ENCODE measurements at regions not wholly inside any gene's neighbourhood (a gene's known extent, or its start where the extent isn't known, plus 50 kb on each side); places are given as distances from the start of the nearest gene placed in this dataset.
"Not testable (repeated sequence)": the region's sequence is repeated elsewhere in the genome, so short reads cannot be mapped to it uniquely, and the experiment has no call there.

DNA sequence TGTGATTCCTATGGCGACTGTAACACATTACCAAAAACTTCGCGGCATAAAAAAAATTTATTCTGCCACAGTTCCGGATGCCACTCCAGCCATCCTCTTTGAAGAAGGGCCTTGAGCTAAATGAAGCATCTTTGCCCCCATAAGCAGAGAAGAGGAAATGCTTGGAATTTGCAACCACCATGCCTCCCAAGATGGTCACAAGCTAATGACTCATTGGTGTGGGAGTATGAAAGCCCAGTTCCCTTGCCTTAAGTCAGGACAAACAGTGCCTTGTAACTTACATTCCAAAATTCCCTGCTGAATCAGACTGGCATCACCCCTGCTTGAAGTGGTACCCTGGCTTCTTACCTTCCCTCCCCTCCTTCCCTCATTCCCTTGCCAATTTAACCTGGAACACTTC, 1077.4 kb downstream of the EPHA3 start:
- H3K4me1 ChIP-seq (ENCODE audit: control insufficient read depth in 1 of 2, insufficient read depth in 1 of 2, low read depth in 1 of 2, low read length in 1 of 2): no peaks in the 10 kb centered on the region
- TF ChIP-seq, protein P1, sequence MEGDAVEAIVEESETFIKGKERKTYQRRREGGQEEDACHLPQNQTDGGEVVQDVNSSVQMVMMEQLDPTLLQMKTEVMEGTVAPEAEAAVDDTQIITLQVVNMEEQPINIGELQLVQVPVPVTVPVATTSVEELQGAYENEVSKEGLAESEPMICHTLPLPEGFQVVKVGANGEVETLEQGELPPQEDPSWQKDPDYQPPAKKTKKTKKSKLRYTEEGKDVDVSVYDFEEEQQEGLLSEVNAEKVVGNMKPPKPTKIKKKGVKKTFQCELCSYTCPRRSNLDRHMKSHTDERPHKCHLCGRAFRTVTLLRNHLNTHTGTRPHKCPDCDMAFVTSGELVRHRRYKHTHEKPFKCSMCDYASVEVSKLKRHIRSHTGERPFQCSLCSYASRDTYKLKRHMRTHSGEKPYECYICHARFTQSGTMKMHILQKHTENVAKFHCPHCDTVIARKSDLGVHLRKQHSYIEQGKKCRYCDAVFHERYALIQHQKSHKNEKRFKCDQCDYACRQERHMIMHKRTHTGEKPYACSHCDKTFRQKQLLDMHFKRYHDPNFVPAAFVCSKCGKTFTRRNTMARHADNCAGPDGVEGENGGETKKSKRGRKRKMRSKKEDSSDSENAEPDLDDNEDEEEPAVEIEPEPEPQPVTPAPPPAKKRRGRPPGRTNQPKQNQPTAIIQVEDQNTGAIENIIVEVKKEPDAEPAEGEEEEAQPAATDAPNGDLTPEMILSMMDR (IDR thresholded peaks at IDR 0.05): no peak
- no peak overlapping the region for H3K4me3 ChIP-seq (ENCODE audit: low read depth in 1 of 2, low read length in 1 of 2)
- no peaks in the 10 kb centered on the region for H3K36me3 ChIP-seq
- no peaks in the 10 kb centered on the region for H3K27me3 ChIP-seq
- H3K9me3 ChIP-seq: no peaks in the 10 kb centered on the region
- no peak overlapping the region for H3K27ac ChIP-seq

DNA sequence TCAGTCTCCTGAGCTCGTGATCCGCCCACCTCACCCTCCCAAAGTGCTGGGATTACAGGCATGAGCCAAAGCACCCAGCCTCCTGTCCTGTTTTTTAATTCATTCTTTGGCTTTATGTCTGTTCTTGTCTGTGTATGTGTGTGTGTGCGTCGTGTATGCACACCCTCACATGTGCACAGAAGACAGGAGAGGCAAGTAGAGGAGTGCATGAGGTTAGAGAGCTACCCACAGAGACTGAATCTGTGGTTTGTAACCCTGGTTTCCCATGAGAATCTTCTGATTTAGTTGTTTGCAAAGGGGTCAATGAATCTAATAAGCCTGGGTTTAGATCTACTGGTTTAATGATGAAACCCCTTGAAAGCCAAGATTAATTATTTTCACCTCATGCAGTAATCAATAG, 1090.0 kb downstream of the EPHA3 start:
- H3K27me3 ChIP-seq; H3K9me3 ChIP-seq; H3K4me1 ChIP-seq (ENCODE audit: control insufficient read depth in 1 of 2, insufficient read depth in 1 of 2, low read depth in 1 of 2, low read length in 1 of 2); H3K4me3 ChIP-seq (ENCODE audit: low read depth in 1 of 2, low read length in 1 of 2); H3K27ac ChIP-seq; H3K36me3 ChIP-seq: not testable (repeated sequence)

DNA sequence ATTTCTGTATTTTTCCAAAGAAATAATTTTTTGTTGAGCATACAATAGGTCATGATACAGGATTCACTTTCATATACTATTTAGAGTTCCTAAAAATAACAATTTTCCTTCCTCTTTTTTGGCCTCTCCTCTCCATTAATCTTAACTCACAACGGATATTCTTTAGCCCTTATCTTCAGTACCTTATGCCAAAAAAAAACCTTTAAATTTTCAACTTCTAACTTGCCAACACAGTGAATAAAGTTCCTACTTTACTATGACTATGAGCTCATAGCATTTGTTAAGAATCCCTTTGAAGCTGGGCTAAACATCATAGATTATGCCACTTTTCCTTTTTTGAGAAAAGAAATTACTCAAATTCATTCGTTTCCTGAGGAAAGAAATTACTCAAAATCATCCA, 1095.5 kb downstream of the EPHA3 start:
- not testable (repeated sequence) for H3K27me3 ChIP-seq; H3K27ac ChIP-seq; H3K4me1 ChIP-seq (ENCODE audit: control insufficient read depth in 1 of 2, insufficient read depth in 1 of 2, low read depth in 1 of 2, low read length in 1 of 2); H3K9me3 ChIP-seq; H3K4me3 ChIP-seq (ENCODE audit: low read depth in 1 of 2, low read length in 1 of 2); H3K36me3 ChIP-seq

DNA sequence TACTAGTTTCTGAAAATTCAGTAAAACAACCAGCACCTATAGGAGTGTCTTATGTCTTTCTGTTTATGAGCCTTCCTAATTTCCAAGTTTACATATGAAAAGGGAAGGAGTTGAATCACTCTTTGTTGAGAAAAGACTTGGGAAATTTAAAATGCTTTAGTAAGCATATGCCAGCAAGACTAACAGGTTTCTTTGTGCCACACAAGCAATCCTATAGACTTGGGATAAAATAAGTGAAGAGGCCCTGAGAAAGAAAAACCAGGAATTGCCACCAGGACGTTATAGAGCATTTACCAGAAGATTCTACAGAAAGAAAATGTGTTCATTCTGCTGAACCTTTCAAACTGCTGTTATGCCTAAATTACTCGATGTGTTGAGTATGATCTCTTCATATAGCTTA, 1099.1 kb downstream of the EPHA3 start:
- H3K27ac ChIP-seq; H3K36me3 ChIP-seq; H3K4me1 ChIP-seq (ENCODE audit: control insufficient read depth in 1 of 2, insufficient read depth in 1 of 2, low read depth in 1 of 2, low read length in 1 of 2); H3K4me3 ChIP-seq (ENCODE audit: low read depth in 1 of 2, low read length in 1 of 2); H3K27me3 ChIP-seq; H3K9me3 ChIP-seq: not testable (repeated sequence)

DNA sequence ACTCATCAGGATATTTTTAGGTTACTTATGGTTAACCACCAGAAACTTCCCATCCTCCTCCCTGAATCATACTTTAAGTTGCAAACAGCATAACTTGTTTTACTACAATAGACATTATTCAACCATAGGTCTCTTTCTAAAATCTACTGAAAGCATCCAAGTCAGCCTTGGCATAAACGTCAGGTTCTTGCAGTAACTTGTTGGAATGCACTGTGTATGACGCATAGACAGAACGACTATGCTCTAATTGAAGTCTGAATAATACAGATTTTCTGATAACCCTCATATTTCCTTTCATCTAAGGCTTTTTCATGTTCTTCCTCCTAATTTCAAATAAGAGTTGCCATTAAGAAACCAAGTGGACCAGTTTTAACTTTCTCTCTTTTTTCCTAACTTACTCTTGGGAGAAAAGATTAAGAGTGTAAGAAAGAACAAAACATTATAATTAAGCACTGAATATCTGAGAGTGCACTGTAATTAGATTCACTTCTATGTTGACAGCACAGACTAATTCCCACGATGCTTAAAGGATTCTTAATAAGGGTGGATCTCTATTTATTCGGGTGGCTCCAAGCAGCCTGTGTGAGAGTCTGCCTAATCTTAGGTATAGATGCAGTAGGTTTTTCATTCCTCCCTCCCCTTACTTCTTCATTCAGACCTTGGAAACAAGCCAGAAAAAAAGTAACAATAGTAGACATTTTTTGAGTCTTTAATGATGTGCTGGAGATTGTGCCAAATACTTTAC, 1100.1 kb downstream of the EPHA3 start:
- H3K27ac ChIP-seq; H3K4me1 ChIP-seq (ENCODE audit: control insufficient read depth in 1 of 2, insufficient read depth in 1 of 2, low read depth in 1 of 2, low read length in 1 of 2); H3K36me3 ChIP-seq; H3K4me3 ChIP-seq (ENCODE audit: low read depth in 1 of 2, low read length in 1 of 2); H3K9me3 ChIP-seq; H3K27me3 ChIP-seq: not testable (repeated sequence)

DNA sequence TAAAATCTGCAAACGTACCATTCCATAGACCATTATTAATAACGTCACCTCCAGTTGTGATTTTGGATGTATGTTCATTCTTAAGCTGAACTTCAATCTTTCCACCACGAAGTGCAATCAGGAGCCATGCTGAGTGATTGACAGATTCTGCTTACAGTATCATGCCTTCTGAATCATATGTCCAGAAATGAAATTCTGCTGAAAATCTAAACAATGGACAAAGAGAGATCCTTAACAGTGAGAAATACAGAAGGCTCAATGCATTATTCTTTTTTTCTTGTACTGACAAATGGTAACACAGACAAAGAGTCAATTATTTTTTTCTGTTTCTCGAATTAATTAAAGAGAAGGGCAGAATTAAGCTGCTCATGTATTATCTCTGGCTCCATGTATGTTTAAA, 1114.5 kb downstream of the EPHA3 start:
- Histone ChIP-seq H3K27ac (no peak overlapping the region), H3K4me3 (ENCODE audit: low read depth in 1 of 2, low read length in 1 of 2) (no peak overlapping the region), H3K9me3 (no peaks in the 10 kb centered on the region), H3K27me3 (no peaks in the 10 kb centered on the region), H3K4me1 (ENCODE audit: control insufficient read depth in 1 of 2, insufficient read depth in 1 of 2, low read depth in 1 of 2, low read length in 1 of 2) (no peaks in the 10 kb centered on the region), H3K36me3 (no peaks in the 10 kb centered on the region)
- TF ChIP-seq, protein P1 (IDR thresholded peaks at IDR 0.05): no peak

DNA sequence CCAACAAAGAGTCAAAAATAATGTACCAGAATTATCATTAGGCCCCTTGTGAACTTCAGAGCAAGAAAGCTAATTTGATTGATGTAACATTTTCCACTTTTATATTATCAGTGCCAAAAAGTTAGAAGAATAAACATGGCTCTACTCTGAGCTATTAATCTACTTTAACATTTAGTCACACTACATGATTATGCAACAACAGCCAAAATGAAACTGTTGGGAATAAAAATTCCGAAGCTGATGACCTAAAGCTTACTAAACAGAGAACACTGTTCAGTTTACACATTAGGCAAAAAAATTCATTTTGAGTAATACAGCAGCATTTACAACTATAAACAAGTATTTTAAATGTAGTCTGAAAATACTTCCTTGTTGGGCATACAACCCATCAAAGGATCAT, 1134.1 kb downstream of the EPHA3 start:
- H3K4me1 ChIP-seq (ENCODE audit: control insufficient read depth in 1 of 2, insufficient read depth in 1 of 2, low read depth in 1 of 2, low read length in 1 of 2): no peaks in the 10 kb centered on the region
- no peaks in the 10 kb centered on the region for H3K36me3 ChIP-seq

More for the DNA sequence above, 1134.1 kb downstream of the EPHA3 start:
- TF ChIP-seq, protein P1 (IDR thresholded peaks at IDR 0.05): no peak
- Histone ChIP-seq H3K27me3 (no peaks in the 10 kb centered on the region), H3K9me3 (no peaks in the 10 kb centered on the region), H3K4me3 (ENCODE audit: low read depth in 1 of 2, low read length in 1 of 2) (no peak overlapping the region), H3K27ac (no peak overlapping the region)
